Fibroblast of lung (primary cell): ENCODE measurements at regions not wholly inside any gene's neighbourhood (a gene's known extent, or its start where the extent isn't known, plus 50 kb on each side); places are given as distances from the start of the nearest gene placed in this dataset.

Experiments
- CTCF ChIP-seq, 2 donors: IDR thresholded peaks in 1 of 2; conservative IDR thresholded peaks in 1 of 2; 1 replicate in 1 of 2; 2 replicates in 1 of 2; pipeline ENCODE4 v1.5.1; 2011 to 2012; ENCODE audit warnings: low read length in 2 of 2, control low read depth in 1 of 2, inconsistent platforms in 1 of 2, low read depth in 1 of 2, mild to moderate bottlenecking in 1 of 2
- EZH2 ChIP-seq: IDR thresholded peaks from 2 replicates; pipeline ENCODE4 v1.5.1; 2012; ENCODE audit warnings: low read length, control low read depth, mild to moderate bottlenecking; ENCODE audit errors: missing control alignments

GRCh38 chr7:115292381-115292780 is 370.5 kb downstream of the MDFIC start:
- TF ChIP-seq CTCF (conservative IDR thresholded peaks at IDR 0.05 in 1 of 2, IDR thresholded peaks at IDR 0.05 in 1 of 2; ENCODE audit: low read depth in 1 of 2, low read length in 2 of 2): no peak
- TF ChIP-seq EZH2: no peak
